Suprapubic skin (tissue), 4 donors: ENCODE measurements at regions not wholly inside any gene's neighbourhood (a gene's known extent, or its start where the extent isn't known, plus 50 kb on each side); places are given as distances from the start of the nearest gene placed in this dataset.
"Not testable (repeated sequence)": the region's sequence is repeated elsewhere in the genome, so short reads cannot be mapped to it uniquely, and the experiment has no call there.

ENCODE experiments used
- DNase-seq, 2 donors: peaks; one replicate each; pipeline ENCODE4 v3.0.0-alpha.2; 2019; ENCODE audit warnings: low spot score in 2 of 2
- H3K27ac ChIP-seq: fragments of 200-600 bp; sonication (generic); one replicate; pipeline ENCODE4 v1.5.1; 2019
- H3K27me3 ChIP-seq: fragments of 200-600 bp; sonication (generic); one replicate; pipeline ENCODE4 v1.5.1; 2019
- H3K36me3 ChIP-seq: fragments of 200-600 bp; sonication (generic); one replicate; pipeline ENCODE4 v1.5.1; 2019
- H3K4me1 ChIP-seq: fragments of 200-600 bp; sonication (generic); one replicate; pipeline ENCODE4 v1.5.1; 2019
- H3K4me3 ChIP-seq: fragments of 200-600 bp; sonication (generic); one replicate; pipeline ENCODE4 v1.5.1; 2019; ENCODE audit warnings: mild to moderate bottlenecking
- H3K9me3 ChIP-seq: fragments of 200-600 bp; sonication (generic); one replicate; pipeline ENCODE4 v1.5.1; 2019
- CTCF ChIP-seq, 2 donors: fragments of 200-600 bp in 1 of 2; fragments of 450-650 bp in 1 of 2; sonication (generic) in 1 of 2; IDR thresholded peaks; one replicate each; pipeline ENCODE4 v1.5.1; 2016 to 2019; ENCODE audit warnings: antibody characterized with exemption in 2 of 2, mild to moderate bottlenecking in 1 of 2, moderate library complexity in 1 of 2
- EP300 ChIP-seq: sonication (generic); formaldehyde crosslinking; IDR thresholded peaks from one replicate; pipeline ENCODE4 v1.6.1; 2017; ENCODE audit warnings: antibody characterized with exemption
- POLR2A ChIP-seq, 2 donors: fragments of 450-650 bp; IDR thresholded peaks; one replicate each; pipeline ENCODE4 v1.6.1; 2017; ENCODE audit warnings: antibody characterized with exemption in 2 of 2, mild to moderate bottlenecking in 2 of 2, moderate library complexity in 2 of 2
- POLR2AphosphoS5 ChIP-seq, 3 donors: sonication (generic); formaldehyde crosslinking; IDR thresholded peaks; one replicate each; pipeline ENCODE4 v1.6.1; 2017; ENCODE audit warnings: antibody characterized with exemption in 3 of 3
- WGBS: methylation state at CpG from one replicate; pipeline ENCODE4 v1.1.5; 2018; 5-methylcytosine and 5-hydroxymethylcytosine counted together

GRCh38 chr13:88802886-88803285, 1131.7 kb downstream of the SLITRK5 start:
- no peak for DNase-seq
- H3K36me3 ChIP-seq = no peaks in the 10 kb centered on the region
- H3K9me3 ChIP-seq = no peaks in the 10 kb centered on the region
- H3K4me1 ChIP-seq = no peaks in the 10 kb centered on the region
- WGBS = 75% methylated on average over 2 of the region's 2 CpGs
- no peak overlapping the region for H3K4me3 ChIP-seq
- no peak overlapping the region for H3K27ac ChIP-seq
- no peak for TF ChIP-seq EP300
- H3K27me3 ChIP-seq = no peaks in the 10 kb centered on the region

- no peak overlapping the region for H3K4me3 ChIP-seq
- no peaks in the 10 kb centered on the region for H3K36me3 ChIP-seq
- WGBS = 91% methylated on average over 1 of the region's 1 CpG
- no peaks in the 10 kb centered on the region for H3K9me3 ChIP-seq
- DNase-seq = no peak
- no peaks in the 10 kb centered on the region for H3K4me1 ChIP-seq
- H3K27ac ChIP-seq = no peak overlapping the region
- H3K27me3 ChIP-seq = no peaks in the 10 kb centered on the region
- TF ChIP-seq CTCF (IDR thresholded peaks at IDR 0.05) (no peak), POLR2AphosphoS5 (IDR thresholded peaks at IDR 0.05) (no peak), POLR2A (IDR thresholded peaks at IDR 0.05) (no peak)
These were observed 1135.3 kb downstream of the SLITRK5 start for GRCh38 chr13:88806438-88806837.

- Histone ChIP-seq H3K27ac (no peak overlapping the region), H3K9me3 (no peaks in the 10 kb centered on the region), H3K4me1 (no peaks in the 10 kb centered on the region), H3K27me3 (no peaks in the 10 kb centered on the region), H3K36me3 (no peaks in the 10 kb centered on the region), H3K4me3 (no peak overlapping the region)
- TF ChIP-seq CTCF (IDR thresholded peaks at IDR 0.05) = no peak
- no peak for TF ChIP-seq EP300
- no peak for TF ChIP-seq POLR2A (IDR thresholded peaks at IDR 0.05)
- TF ChIP-seq POLR2AphosphoS5 (IDR thresholded peaks at IDR 0.05) = no peak
- WGBS = 91% methylated on average over 2 of the region's 2 CpGs
- no peak for DNase-seq
These were observed 1146.4 kb downstream of the SLITRK5 start for GRCh38 chr13:88817560-88817959.

- Histone ChIP-seq H3K9me3 (no peaks in the 10 kb centered on the region), H3K36me3 (no peaks in the 10 kb centered on the region), H3K27ac (no peak overlapping the region), H3K27me3 (no peaks in the 10 kb centered on the region), H3K4me1 (no peaks in the 10 kb centered on the region), H3K4me3 (no peak overlapping the region)
- WGBS = 65% methylated on average over 2 of the region's 2 CpGs
- no peak for TF ChIP-seq EP300
- TF ChIP-seq POLR2A (IDR thresholded peaks at IDR 0.05) = no peak
- TF ChIP-seq POLR2AphosphoS5 (IDR thresholded peaks at IDR 0.05) = no peak
- no peak for TF ChIP-seq CTCF (IDR thresholded peaks at IDR 0.05)
- DNase-seq = no peak
These were observed 1151.9 kb downstream of the SLITRK5 start for GRCh38 chr13:88823114-88823513.

GRCh38 chr13:88824218-88824617, 1153.0 kb downstream of the SLITRK5 start:
- no peak overlapping the region for H3K4me3 ChIP-seq
- no peak for DNase-seq
- H3K27me3 ChIP-seq = no peaks in the 10 kb centered on the region
- H3K36me3 ChIP-seq = no peaks in the 10 kb centered on the region
- H3K4me1 ChIP-seq = no peaks in the 10 kb centered on the region
- 73% methylated on average over 4 of the region's 4 CpGs for WGBS
- no peaks in the 10 kb centered on the region for H3K9me3 ChIP-seq
- TF ChIP-seq POLR2AphosphoS5 (IDR thresholded peaks at IDR 0.05) (no peak), EP300 (no peak), CTCF (IDR thresholded peaks at IDR 0.05) (no peak), POLR2A (IDR thresholded peaks at IDR 0.05) (no peak)
- no peak overlapping the region for H3K27ac ChIP-seq

GRCh38 chr13:88840085-88840484, 1168.9 kb downstream of the SLITRK5 start:
- no peak for DNase-seq
- Histone ChIP-seq H3K36me3 (no peaks in the 10 kb centered on the region), H3K9me3 (no peaks in the 10 kb centered on the region), H3K27me3 (no peaks in the 10 kb centered on the region), H3K27ac (no peak overlapping the region), H3K4me3 (no peak overlapping the region), H3K4me1 (no peaks in the 10 kb centered on the region)
- no peak for TF ChIP-seq CTCF (IDR thresholded peaks at IDR 0.05)
- no peak for TF ChIP-seq POLR2A (IDR thresholded peaks at IDR 0.05)
- no peak for TF ChIP-seq EP300
- no peak for TF ChIP-seq POLR2AphosphoS5 (IDR thresholded peaks at IDR 0.05)
- WGBS = 83% methylated on average over 3 of the region's 3 CpGs

GRCh38 chr13:88852293-88852692, 1181.1 kb downstream of the SLITRK5 start:
- H3K4me1 ChIP-seq, H3K27ac ChIP-seq, H3K4me3 ChIP-seq, H3K36me3 ChIP-seq, DNase-seq, H3K27me3 ChIP-seq, H3K9me3 ChIP-seq: not testable (repeated sequence)
- 90% methylated on average over 6 of the region's 6 CpGs for WGBS
